Gastroesophageal sphincter (tissue), 4 donors: ENCODE measurements at regions not wholly inside any gene's neighbourhood (a gene's known extent, or its start where the extent isn't known, plus 50 kb on each side); places are given as distances from the start of the nearest gene placed in this dataset.

Experiments used
- ATAC-seq: fragments of 150-250 bp; one replicate; pipeline ENCODE4 v1.9.1; 2016; ENCODE audit warnings: mild to moderate bottlenecking, moderate library complexity
- H3K27ac ChIP-seq, 4 donors: fragments of 200-600 bp; sonication (generic) in 3 of 4; 1 replicate in 3 of 4; 2 replicates in 1 of 4; pipeline ENCODE4 v1.5.1; 2016 to 2019
- H3K27me3 ChIP-seq: fragments of 200-600 bp; sonication (generic); one replicate; pipeline ENCODE4 v1.5.1; 2019
- H3K36me3 ChIP-seq, 2 donors: fragments of 200-600 bp; sonication (generic); one replicate each; pipeline ENCODE4 v1.5.1; 2019; ENCODE audit warnings: control low read depth in 1 of 2
- H3K4me1 ChIP-seq, 3 donors: fragments of 200-600 bp; sonication (generic); 1 replicate in 2 of 3; 2 replicates in 1 of 3; pipeline ENCODE4 v1.5.1; 2016 to 2019; ENCODE audit warnings: control low read depth in 2 of 3
- H3K4me3 ChIP-seq, 2 donors: fragments of 200-600 bp; sonication (generic); one replicate each; pipeline ENCODE4 v1.5.1; 2019; ENCODE audit warnings: mild to moderate bottlenecking in 1 of 2, moderate library complexity in 1 of 2
- H3K9me3 ChIP-seq, 3 donors: fragments of 200-600 bp; sonication (generic); one replicate each; pipeline ENCODE4 v1.5.1; 2017 to 2019; ENCODE audit warnings: control low read depth in 2 of 3
- CTCF ChIP-seq, 4 experiments: fragments of 200-600 bp in 2 of 4; fragments of 450-650 bp in 2 of 4; sonication (generic) in 1 of 4; IDR thresholded peaks; one replicate each; pipeline ENCODE4 v1.5.1; 2017 to 2019; ENCODE audit warnings: antibody characterized with exemption in 4 of 4, mild to moderate bottlenecking in 2 of 4, moderate library complexity in 2 of 4
- EP300 ChIP-seq: sonication (generic); formaldehyde crosslinking; IDR thresholded peaks from one replicate; pipeline ENCODE4 v1.6.1; 2017; ENCODE audit warnings: antibody characterized with exemption, mild to moderate bottlenecking
- POLR2A ChIP-seq, 2 donors: fragments of 450-650 bp; IDR thresholded peaks; one replicate each; pipeline ENCODE4 v1.6.1; 2017; ENCODE audit warnings: antibody characterized with exemption in 2 of 2, mild to moderate bottlenecking in 2 of 2, moderate library complexity in 1 of 2
- POLR2AphosphoS5 ChIP-seq: sonication (generic); formaldehyde crosslinking; IDR thresholded peaks from one replicate; pipeline ENCODE4 v1.6.1; 2017; ENCODE audit warnings: antibody characterized with exemption
- WGBS, 2 donors: methylation state at CpG; one replicate each; pipeline ENCODE4 v1.1.5; 2018; ENCODE audit warnings: low coverage in 1 of 2; 5-methylcytosine and 5-hydroxymethylcytosine counted together

DNA sequence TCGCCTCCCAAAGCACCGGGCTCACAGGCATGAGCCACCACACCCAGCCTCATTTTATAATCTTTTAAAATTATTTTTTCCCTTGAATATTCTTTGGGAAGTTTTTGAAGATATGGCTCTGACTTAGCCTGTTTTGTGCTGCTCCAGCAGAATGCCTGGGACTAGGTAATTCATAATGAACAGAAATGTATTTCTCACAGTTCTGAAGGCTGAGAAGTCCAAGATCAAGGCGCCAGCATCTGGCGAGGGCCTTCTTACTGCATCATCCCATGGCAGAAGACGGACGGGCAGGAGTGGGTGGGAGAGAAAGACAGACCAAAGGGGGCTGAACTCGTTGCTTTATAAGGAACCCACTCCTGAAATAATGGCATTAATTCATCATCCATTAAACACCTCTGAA lies 99.0 kb upstream of the SLC25A33 start:
- no peak for ATAC-seq
- H3K9me3 ChIP-seq: no peaks in the 10 kb centered on the region
- peaks cover 0 to 77% (median 18%) of the 10 kb centered on the region in 3 donors for H3K4me1 ChIP-seq
- no peaks in the 10 kb centered on the region for H3K27me3 ChIP-seq
- H3K27ac ChIP-seq: peak overlapping the region in 2 of 4 donors; percentile 79 to 82
- no peak overlapping the region for H3K4me3 ChIP-seq
- TF ChIP-seq POLR2A (IDR thresholded peaks at IDR 0.05) (no peak), POLR2AphosphoS5 (no peak), EP300 (no peak), CTCF (IDR thresholded peaks at IDR 0.05) (no peak)
- H3K36me3 ChIP-seq: no peaks in the 10 kb centered on the region
- 79 to 98% methylated on average over 7 of the region's 7 CpGs for WGBS, 2 donors

DNA sequence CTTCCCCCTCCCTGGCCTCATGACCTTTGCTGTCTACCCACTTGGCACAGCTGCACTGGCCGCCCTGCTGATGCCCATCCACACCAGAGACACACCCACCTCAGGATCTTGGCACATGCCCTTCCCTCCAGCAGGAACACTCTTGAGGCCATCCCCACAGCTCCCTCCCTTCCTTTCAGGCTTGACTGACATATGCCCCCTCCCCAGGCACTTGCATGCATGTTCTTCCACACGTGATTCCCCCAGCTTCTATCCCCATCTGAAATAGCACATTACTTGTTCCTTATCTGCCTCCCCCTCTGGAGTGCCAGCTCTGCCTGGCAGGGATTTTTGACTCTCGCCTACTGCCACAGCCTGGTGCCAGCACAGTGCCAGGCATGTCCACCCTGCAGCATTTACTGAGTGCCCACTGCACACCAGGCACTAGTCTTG lies 98.5 kb upstream of the SLC25A33 start:
- TF ChIP-seq EP300: no peak
- no peak for TF ChIP-seq POLR2AphosphoS5
- TF ChIP-seq CTCF (IDR thresholded peaks at IDR 0.05): no peak
- H3K4me1 ChIP-seq: peaks cover 0 to 72% (median 18%) of the 10 kb centered on the region in 3 donors
- ATAC-seq: no peak
- H3K27me3 ChIP-seq: no peaks in the 10 kb centered on the region
- H3K9me3 ChIP-seq: no peaks in the 10 kb centered on the region
- 80 to 81% methylated on average over 1 to 3 of the region's 3 CpGs for WGBS, 2 donors
- H3K36me3 ChIP-seq: no peaks in the 10 kb centered on the region
- no peak overlapping the region for H3K4me3 ChIP-seq
- H3K27ac ChIP-seq: peak overlapping the region in 3 of 4 donors; percentile 78 to 82 (median 79)

DNA sequence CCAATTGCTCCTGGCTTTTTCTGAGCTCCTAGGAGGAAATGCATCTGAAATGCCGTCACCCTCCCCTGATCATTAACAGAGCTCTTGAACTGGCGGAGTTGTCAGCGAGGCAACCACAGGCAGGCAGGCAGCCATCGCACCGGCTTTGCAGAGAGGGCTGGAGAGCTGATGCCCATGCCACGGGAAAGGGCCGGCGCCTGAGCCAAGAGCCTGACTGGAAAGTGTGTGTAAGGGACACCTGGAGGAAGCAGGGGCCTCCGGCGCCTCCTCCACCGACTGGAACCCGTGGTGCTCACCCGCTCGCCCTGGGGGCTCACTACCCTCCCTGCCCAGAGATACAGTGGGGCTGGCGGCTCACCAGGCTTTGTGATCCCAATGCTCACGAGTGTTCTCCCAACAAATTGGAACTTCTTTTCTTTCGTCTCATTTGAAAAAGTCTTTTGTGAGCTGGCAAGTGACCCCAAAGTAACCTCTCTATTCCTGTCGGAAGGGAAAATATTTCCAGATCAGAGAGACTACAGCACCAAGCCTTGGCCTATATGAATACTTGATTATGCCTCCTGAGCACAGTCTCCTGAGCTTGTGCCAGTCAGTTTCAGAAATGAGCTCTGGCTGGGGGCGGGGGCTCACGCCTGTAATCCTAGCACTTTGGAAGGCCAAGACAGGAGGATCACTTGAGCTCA lies 97.7 kb upstream of the SLC25A33 start:
- no peak overlapping the region for H3K4me3 ChIP-seq
- 25 to 45% methylated on average over 4 to 9 of the region's 20 CpGs for WGBS, 2 donors

DNA sequence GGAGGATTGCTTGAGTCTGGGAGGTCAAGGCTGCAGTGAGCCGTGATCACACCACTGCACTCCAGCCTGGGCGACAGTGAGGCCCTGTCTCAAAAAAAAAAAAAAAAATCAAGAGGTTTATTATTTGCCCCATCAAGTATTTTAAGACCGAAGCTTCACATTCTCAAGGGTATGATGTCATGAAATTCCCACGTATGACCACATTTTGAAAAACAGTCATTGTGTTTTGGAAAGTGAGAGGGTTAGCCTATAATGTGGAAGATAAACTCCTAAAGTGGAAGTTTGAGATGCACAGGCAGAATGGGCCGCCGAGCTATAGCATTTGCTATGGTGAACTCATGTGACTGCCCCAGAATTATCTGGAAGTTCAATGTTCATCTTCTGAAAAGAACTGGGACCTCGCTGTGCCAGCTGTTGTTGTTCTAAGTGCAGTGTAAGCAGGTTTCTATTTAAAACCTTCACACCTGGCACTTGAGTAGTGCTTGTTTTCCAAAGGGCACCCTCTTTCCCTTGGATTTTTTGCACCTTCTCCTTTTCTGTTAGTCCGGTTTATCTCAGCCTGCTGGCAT lies 96.9 kb upstream of the SLC25A33 start:
- peaks cover 0 to 62% (median 14%) of the 10 kb centered on the region in 3 donors for H3K4me1 ChIP-seq
- peak overlapping the region in 3 of 4 donors; percentile 78 to 82 (median 79) for H3K27ac ChIP-seq
- no peaks in the 10 kb centered on the region for H3K27me3 ChIP-seq
- no peaks in the 10 kb centered on the region for H3K36me3 ChIP-seq
- 64 to 69% methylated on average over 7 to 8 of the region's 8 CpGs for WGBS, 2 donors
- no peaks in the 10 kb centered on the region for H3K9me3 ChIP-seq
- TF ChIP-seq POLR2AphosphoS5 (no peak), POLR2A (IDR thresholded peaks at IDR 0.05) (no peak), EP300 (no peak), CTCF (IDR thresholded peaks at IDR 0.05) (no peak)
- ATAC-seq: no peak
- H3K4me3 ChIP-seq: no peak overlapping the region

More for the DNA sequence above, 97.7 kb upstream of the SLC25A33 start:
- H3K4me1 ChIP-seq: peaks cover 0 to 69% (median 18%) of the 10 kb centered on the region in 3 donors
- H3K27ac ChIP-seq: peak overlapping the region in 3 of 4 donors; percentile 78 to 82 (median 79)
- H3K36me3 ChIP-seq: no peaks in the 10 kb centered on the region
- no peaks in the 10 kb centered on the region for H3K27me3 ChIP-seq
- peak; percentile 66 for TF ChIP-seq POLR2AphosphoS5
- TF ChIP-seq CTCF (IDR thresholded peaks at IDR 0.05): no peak
- TF ChIP-seq POLR2A (IDR thresholded peaks at IDR 0.05): no peak
- TF ChIP-seq EP300: no peak
- H3K9me3 ChIP-seq: no peaks in the 10 kb centered on the region
- ATAC-seq: no peak

DNA sequence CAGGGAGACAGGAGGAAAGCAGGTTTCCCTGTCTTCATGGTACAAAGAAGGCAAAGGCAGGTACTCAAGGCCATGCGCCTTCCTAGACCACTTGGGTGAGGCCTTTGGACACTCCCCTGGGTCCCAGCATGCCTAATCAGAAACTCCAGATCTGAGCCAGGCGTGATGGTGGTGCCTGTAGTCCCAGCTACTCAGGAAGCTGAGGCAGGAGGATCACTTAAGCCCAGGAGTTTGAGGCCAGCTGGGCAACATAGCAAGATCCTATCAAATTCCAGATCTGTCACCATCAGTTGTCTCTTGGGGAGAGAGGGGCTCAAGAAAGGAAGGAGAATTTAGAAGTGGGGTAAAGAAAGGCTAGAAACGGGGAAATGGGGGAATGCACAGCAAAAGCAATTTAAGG lies 96.3 kb upstream of the SLC25A33 start:
- peak overlapping the region in 3 of 4 donors; percentile 70 to 82 (median 79) for H3K27ac ChIP-seq
- WGBS, 2 donors: 44 to 100% methylated on average over 1 of the region's 3 CpGs
- no peak overlapping the region for H3K4me3 ChIP-seq
- TF ChIP-seq CTCF (IDR thresholded peaks at IDR 0.05) (no peak), EP300 (no peak), POLR2A (IDR thresholded peaks at IDR 0.05) (no peak), POLR2AphosphoS5 (no peak)
- no peaks in the 10 kb centered on the region for H3K36me3 ChIP-seq
- H3K9me3 ChIP-seq: no peaks in the 10 kb centered on the region
- no peaks in the 10 kb centered on the region for H3K27me3 ChIP-seq
- peaks cover 0 to 57% (median 8%) of the 10 kb centered on the region in 3 donors for H3K4me1 ChIP-seq
- ATAC-seq: no peak
